GM18498 (cell line): ENCODE measurements at regions not wholly inside any gene's neighbourhood (a gene's known extent, or its start where the extent isn't known, plus 50 kb on each side); places are given as distances from the start of the nearest gene placed in this dataset.
"Not testable (repeated sequence)": the region's sequence is repeated elsewhere in the genome, so short reads cannot be mapped to it uniquely, and the experiment has no call there.

Experiments
- ATAC-seq: cut with Tn5 transposase; IDR thresholded peaks from one replicate; pipeline ENCODE4 v1.9.1; 2021; ENCODE audit warnings: mild to moderate bottlenecking, moderate library complexity; ENCODE audit not compliant: unreplicated experiment

- ATAC-seq: no peak
Observed at GRCh38 chr18:1466035-1466434, 561.4 kb downstream of the ADCYAP1 start.

DNA sequence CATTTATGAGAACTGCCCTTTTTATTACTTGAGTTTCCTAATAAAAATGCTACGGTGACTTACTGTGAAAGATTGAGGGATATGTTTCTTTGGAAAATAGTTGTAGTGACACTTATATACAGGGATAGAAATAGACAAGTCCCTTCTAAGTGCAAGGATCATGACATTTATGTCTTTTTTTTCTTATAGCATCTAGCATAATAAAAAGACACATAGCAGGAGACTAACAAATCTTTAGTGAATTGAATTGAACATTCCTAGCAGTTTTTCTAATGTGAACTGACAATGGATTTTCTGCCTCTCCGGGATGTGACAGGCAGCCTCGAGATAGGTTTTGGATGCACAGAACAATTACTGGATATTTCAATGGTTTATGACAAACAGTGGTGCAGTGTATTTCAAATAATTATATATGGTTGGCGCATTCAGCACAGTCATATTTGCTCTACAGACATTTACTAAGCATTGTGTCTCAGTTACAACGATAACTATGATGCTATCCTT is 562.8 kb downstream of the ADCYAP1 start:
- no peak for ATAC-seq

DNA sequence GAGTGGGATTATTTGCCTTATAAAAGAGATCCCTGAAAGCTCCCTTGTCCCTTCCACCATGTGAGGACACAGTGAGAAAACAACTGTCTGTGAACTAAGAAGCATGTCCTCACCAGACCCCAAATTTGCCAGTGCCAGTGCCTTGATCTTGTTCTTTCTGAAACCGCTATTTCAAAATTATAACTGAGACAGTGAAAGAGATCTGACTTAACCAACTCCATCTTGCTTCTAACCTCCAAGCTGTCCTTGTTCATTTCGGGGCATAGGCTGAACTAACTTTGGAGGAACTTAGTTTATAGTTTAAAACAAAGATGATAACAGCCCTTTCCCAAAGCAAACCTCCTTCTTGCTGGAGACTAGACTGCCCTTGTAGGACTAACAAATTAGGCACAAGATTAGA is 563.9 kb downstream of the ADCYAP1 start:
- no peak for ATAC-seq

- ATAC-seq: no peak
Observed at GRCh38 chr18:1475867-1476266, 571.2 kb downstream of the ADCYAP1 start.

DNA sequence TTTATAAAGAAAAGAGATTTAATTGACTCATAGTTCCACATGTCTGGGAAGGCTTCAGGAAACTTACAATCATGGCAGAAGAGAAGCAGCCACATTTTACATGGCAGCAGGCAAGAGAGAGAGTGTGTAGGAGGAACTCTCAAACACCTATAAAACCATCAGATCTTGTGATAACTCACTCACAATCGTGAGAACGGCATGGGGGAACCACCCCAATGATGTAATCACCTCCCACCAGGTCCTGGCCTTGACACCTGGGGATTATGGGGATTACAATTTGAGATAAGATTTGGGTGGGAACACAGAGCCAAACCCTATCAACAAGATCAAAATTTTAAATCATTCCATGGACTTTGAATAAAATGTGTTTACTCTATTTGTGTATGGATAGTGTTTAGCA is 575.6 kb downstream of the ADCYAP1 start:
- no peak for ATAC-seq

DNA sequence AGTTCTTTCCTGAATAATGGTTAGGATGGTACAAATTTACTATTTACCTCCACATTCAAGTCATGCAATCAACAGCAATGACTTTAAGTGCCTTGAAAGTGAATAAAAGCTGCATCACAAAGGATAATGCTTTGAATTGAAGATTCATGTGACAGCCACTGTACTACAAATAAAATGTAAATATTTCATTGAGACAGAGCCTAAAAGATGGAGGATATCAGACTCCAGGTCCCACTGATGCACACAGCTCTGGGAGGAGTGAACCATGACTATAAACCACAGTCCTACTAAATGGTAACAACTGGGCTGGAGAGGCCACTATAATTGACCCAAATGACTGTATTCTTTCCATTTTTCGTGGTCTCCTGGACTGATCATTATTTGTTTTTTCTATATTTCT is 576.9 kb downstream of the ADCYAP1 start:
- ATAC-seq: no peak

DNA sequence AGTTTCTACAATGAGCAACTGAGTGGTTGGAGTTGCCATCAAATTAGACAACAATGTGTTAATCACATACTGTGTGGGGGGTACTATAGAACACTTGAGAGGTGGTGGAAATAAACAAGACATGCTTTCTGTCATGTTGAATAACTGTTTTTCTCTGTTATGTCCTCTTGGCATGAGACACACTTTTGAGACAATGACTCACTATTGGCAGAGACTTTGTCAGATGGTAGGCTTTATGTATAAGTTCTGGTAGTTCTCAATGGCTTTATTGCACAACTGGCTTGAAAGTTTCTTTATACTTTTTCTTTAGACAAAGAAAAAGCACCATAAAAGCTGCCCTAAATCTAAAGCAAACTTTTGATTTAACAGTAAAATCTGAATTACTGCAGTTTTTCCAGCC is 578.7 kb downstream of the ADCYAP1 start:
- no peak for ATAC-seq

GRCh38 chr18:1487457-1487856 is 582.8 kb downstream of the ADCYAP1 start:
- ATAC-seq: no peak

DNA sequence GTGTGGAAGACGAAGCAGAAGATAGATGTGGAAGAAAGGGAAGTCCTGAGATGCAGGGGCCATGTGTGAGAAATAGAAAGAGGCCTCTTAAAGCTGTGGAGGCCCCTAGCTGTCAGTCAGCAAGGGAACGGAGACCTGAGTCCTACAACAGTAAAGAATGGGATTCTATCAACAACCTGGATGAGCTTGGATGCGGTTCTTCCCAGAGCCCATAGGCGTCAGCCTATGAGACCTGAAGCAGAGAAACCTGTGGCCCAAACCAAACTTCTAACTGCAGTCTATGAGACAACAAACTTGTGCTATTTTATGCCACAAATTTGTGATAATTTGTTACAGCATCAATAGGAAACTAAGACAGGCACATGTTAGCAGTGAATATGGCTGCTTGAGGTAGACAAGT is 583.7 kb downstream of the ADCYAP1 start:
- ATAC-seq: no peak

DNA sequence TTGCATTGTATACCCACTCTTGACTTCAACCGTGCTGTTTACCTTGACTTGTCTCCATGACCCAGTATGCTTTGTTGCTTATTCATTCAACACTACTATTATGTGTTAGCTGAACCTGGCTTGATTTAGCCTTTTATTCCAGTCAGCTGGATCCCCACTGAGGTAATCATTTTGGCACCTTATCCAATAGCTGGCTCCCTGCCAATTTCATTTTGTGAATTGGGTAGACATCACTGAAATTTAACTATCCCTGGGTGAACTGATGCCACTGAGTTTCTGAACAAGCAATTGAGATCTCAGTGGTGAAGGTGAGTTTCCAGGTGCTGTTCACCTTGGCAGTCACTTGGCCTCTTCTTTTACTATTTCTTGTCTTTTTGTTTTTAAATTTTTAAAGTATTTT is 584.3 kb downstream of the ADCYAP1 start:
- ATAC-seq: no peak

DNA sequence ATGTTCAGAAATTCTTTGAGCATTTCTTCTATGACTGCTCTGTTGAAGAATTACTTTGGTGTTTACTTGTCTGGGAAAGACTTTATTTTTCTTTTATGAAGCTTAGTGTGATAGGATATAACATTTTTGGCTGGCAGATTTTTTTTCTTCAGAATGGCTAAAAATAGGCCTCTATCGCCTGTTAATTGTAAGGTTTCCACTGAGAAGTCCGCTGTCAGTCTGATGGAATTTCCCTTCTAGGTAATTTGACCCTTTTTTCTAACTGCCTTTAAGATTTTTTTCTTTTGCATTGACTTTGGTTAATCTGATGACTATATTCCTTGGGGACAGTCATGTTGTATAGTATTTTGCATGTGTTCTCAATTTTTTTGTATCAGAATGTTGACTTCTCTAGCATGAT is 590.7 kb downstream of the ADCYAP1 start:
- ATAC-seq: no peak

DNA sequence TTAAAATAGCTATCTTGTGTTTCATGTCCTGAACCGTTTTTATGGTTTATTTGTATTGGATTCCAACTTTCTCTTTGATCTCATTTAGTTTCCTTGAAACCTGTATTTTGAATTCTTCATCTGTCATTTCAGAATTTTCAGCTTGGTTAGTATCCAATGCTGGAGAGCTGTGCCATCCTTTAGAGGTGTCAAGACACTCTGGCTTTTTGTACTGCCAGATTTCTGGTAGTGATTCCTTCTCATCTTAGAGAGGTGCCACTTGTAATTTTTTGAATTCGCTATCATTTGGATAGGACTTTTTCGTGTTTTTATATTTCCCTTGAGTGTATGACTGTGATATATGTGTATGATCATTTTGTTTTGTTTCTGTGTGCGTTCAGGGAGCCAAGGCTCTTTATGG is 591.4 kb downstream of the ADCYAP1 start:
- no peak for ATAC-seq

DNA sequence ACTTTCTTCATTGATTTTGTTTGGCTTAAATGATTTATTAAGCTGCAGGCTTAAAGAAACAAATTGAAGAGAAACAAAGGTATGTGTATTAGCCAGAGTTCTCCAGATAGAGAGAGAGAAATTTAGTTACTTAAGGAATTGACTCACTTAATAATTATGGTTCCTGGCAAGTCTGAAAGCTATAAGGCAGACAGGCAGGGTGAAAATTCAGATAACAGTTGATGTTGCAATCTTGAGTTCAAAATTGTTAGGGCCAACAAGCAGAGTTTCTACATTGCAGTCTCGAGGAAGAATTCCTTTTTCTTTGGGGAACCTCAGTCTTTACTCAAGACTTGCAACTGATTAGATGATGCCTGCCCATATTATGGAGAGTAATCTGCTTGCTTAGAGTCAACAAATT is 593.5 kb downstream of the ADCYAP1 start:
- no peak for ATAC-seq

DNA sequence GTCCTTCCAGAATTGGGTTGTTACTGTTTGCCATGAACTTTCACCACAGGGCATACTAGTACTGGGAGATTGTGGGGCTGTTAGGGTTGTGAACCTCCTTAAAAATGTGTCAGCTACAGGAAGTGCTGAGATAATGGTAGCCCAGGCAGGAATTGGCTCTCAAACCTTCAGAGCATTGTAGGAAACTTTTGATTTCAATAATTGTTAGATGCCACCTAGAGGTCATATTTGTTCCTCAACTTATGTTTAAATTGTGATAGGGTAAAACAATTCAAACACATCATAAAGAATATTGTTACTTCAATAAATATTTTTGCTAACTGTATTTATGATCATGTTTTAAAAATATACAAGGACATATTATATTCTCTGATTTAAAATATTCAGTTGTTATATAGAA is 594.6 kb downstream of the ADCYAP1 start:
- no peak for ATAC-seq

DNA sequence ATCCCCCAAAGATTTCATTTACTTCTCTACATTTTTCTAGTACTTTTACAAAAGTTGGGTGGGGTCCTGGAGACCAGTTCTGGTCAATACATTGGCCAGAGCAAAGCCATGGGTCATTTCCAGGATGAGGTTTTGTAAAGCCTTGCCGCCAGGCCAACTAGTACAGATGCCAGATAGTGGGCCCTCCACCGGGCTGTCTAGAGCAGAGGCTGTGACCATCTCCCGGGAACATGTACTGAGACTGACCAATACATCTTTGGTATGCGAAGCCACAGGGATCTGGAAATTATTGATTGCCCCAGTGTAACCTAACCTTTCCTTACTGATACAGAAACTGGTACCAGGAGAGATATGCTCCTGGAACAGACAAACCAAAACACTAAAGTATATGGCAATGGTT is 599.2 kb downstream of the ADCYAP1 start:
- no peak for ATAC-seq

DNA sequence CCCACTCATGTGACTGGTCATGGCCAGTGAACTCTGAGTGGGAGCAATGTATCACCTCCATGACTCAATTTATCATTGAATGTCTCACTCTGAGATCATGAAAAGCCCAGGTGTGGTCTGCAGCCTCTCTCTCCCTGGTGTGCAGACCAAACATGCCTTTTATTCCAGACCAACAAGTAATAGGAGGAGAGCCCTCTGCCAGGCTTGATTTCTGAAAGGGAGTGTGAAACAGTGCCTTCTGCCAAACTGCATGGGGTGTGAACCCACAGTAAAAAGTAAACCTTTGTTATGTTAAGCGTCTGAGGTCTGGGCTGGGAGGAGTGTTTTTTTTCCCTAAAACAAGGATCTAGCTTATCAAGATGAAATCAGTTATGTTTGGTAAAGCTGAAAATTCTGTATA is 601.2 kb downstream of the ADCYAP1 start:
- no peak for ATAC-seq

DNA sequence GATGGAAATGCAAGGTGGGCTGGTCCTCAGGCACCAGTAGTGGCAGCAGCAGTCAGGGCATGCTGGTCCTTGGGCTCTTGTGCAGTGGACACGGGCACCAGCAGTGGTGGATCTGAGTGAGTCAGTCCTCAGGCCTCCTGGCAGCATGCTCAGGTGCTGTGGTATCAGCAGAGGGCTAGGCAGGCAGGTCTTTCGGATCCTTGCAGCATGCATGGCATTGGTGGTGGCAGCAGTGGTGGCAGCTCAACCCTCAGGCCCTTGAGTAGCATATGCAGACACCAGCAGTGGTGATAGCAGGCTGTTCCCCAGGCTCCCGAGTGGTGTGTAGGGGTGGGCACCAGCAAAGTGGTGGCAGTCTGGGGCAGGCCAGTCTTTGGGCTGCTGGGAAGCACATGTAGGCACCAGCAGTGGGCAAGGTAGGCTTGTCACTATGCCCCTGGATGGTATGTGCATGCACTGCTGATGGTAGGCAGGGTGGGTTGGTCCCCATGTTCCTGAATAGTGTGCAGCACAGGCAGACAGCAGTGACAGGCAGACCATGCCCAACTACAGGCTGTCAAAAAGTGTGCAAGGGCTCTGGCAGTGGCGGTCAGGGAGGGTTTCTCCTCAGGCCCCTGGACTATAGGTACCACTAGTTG is 606.0 kb downstream of the ADCYAP1 start:
- ATAC-seq: no peak

DNA sequence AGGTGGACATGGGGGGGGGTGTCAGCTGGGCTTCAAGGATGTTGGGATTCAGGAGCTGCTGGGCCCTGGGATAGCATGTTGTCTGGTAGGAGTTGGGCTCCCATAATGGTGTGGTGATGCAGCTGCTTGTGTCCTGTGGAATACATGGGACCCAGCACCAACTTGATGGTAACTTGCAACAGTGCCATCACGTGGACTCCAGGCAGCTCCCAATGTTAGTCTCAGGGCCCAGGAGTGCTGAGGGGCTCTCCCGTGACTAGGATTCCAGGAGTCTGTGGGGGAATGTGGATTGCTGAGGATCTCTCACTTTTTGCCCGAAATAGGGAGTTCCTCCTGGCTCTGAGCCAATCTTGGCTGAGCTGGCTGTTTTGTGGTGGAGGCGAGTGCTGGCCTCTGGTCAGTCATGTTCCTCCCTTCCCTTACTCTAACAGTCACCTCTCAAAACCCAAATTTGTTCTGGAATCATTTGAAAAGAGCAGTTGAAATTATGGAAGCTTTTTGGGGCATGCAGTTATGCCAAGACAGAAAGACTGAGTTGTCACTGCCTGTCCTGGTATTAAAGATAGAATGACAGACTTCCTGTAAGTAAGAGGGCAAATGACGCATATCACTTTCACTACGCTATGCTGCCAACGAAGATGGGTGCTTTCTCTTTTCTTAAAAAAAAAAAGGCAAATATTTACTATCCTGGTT is 607.1 kb downstream of the ADCYAP1 start:
- ATAC-seq: no peak

GRCh38 chr18:1513519-1513918 is 608.8 kb downstream of the ADCYAP1 start:
- ATAC-seq: no peak

DNA sequence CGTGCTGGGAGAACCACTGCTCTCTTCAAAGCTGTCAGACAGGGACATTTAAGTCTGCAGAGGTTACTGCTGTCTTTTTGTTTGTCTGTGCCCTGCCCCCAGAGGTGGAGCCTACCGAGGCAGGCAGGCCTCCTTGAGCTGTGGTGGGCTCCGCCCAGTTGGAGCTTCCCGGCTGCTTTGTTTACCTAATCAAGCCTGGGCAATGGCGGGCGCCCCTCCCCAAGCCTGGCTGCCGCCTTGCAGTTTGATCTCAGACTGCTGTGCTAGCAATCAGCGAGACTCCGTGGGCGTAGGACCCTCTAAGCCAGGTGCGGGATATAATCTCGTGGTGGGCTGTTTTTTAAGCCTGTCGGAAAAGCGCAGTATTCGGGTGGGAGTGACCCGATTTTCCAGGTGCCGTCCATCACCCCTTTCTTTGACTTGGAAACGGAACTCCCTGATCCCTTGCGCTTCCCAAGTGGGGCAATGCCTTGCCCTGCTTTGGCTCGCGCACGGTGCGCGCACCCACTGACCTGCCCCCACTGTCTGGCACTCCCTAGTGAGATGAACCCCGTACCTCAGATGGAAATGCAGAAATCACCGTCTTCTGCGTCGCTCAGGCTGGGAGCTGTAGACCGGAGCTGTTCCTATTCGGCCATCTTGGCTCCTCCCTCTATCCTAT is 617.0 kb downstream of the ADCYAP1 start:
- ATAC-seq: not testable (repeated sequence)

DNA sequence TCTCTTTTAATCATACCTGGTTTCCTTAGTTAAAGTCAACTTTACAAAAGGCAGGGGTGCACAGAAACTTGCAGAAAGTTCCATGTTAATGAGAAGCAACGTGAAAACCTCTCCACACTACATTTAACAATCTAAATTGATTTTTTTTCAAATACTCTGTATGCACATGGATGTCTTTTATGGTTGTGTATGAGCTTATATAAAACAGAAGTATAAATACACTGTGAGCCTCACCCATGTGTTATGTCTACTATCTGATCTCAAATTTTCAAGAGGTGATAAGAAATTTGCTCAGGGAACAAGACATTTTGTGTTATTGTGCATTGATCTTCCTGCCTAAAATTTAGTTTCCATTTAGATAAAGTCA is 617.6 kb downstream of the ADCYAP1 start:
- ATAC-seq: no peak

GRCh38 chr18:1526991-1527390 is 622.3 kb downstream of the ADCYAP1 start:
- ATAC-seq: no peak
